HG03575 (cell line): ENCODE measurements at regions not wholly inside any gene's neighbourhood (a gene's known extent, or its start where the extent isn't known, plus 50 kb on each side); places are given as distances from the start of the nearest gene placed in this dataset.
A peak's percentile ranks its signal among the peaks of the same experiment; 100 is the strongest.
"Not testable (repeated sequence)": the region's sequence is repeated elsewhere in the genome, so short reads cannot be mapped to it uniquely, and the experiment has no call there.

Source experiments
- ATAC-seq: cut with Tn5 transposase; IDR thresholded peaks from one replicate; pipeline ENCODE4 v1.9.1; 2021; ENCODE audit not compliant: unreplicated experiment, insufficient number of reproducible peaks, low FRiP score; ENCODE audit errors: extremely low read depth

- no peak for ATAC-seq
These were observed 107.8 kb upstream of the VEPH1 start for GRCh38 chr3:157610876-157611535.

DNA sequence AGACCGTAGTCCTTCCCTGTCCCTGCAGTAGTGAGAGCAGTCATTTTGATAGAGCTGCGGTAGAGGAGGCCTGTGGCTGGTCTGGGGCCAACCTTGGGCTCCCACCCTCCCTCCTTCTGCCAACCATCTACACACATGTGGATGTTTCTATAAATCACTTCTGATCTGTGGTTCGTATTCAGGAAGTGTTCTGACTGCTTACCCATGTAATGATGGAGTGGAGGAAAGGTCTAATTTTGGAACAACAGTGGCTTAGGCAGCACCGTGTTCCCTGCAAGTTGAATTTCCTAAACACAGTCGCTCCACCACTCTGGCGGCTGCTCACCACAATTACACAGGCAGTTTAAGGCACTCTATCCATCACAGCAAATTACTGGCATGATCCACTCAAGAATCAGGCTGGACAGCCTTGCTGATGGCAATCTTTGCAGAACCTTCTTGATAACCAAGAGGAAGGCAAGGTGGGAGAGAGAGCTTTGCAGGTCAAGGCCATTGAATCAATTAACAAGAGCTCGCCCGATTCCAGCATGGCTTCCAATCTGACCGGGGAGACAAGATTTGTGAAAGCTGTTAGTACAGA is 104.7 kb upstream of the VEPH1 start:
- no peak for ATAC-seq

DNA sequence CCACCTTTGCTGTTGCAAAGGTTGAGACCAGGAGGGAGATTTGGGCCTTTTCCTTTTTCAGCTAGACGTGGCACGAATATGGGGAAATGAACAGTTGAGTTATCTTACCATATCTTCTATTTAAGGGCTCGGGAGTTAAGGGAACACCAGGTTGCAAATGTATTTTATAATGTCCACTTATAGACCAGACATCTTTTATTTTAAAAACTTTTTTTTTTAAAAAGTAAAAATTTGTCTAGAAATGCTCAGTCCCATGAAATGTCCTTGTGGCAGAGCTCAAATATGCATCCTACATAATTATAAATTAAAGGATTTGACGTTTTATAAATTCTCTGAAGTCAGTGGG is 103.6 kb upstream of the VEPH1 start:
- no peak for ATAC-seq

GRCh38 chr3:157606011-157606851 is 103.0 kb upstream of the VEPH1 start:
- peak; percentile 90 for ATAC-seq

DNA sequence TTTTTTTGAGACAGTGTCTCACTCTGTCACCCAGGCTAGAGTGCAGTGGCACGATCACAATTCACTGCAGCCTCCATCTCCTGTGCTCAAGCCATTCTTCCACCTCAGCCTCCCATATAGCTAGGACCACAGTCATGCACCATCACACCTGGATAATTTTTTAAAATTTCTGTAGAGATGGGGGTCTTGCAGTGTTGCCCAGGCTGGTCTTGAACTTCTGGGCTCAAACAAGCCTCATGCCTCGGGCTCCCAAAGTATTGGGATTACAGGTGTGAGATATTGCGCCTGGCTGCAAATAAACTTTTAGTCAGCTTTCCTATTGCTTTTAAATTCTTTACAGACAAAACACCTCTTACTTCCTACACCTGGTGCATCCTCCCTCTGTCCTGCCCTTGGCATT is 102.1 kb upstream of the VEPH1 start:
- no peak for ATAC-seq

GRCh38 chr3:157602424-157602823 is 99.2 kb upstream of the VEPH1 start:
- ATAC-seq: no peak

- ATAC-seq: no peak
These were observed 92.0 kb upstream of the VEPH1 start for GRCh38 chr3:157595259-157595658.

- no peak for ATAC-seq
These were observed 91.2 kb upstream of the VEPH1 start for GRCh38 chr3:157594413-157594812.

- no peak for ATAC-seq
These were observed 89.6 kb upstream of the VEPH1 start for GRCh38 chr3:157592769-157593168.

DNA sequence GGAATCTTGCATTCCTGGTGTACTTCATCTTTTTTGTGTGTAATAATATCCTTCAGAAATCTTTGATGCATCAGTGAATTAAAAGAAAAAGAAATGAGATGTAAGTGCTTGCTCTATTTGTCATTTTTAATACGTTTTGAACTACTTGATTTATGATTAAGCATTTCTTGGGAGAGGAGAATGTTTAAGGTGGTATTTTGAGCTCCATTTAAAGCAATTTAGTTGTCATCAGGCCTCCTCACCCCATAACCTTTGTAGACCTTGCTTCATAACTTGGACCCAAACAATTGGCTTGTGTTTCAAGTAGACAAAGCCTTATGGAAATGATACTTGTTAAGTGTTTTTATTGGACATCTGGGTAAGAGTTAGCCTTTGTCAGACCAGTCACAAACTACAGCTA is 87.1 kb upstream of the VEPH1 start:
- no peak for ATAC-seq

DNA sequence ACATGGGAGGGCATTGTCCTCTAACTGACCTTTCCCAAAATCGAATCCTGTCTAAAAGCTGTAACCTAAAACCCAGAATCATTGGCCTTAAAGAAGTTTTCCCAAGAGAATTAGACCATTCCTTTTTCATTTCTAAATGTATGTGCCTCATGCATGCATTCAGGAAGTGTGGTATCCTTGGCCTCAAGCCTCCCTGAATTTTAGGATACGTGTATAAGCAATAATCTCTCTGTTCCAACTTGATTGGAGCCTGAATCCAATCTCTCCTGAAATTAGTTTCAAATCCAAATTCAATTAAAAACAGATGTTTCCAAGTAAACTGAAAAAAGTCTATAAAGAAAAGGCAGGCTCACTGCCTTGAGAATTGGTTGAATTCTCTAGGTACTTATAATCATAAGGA is 86.0 kb upstream of the VEPH1 start:
- ATAC-seq: no peak

DNA sequence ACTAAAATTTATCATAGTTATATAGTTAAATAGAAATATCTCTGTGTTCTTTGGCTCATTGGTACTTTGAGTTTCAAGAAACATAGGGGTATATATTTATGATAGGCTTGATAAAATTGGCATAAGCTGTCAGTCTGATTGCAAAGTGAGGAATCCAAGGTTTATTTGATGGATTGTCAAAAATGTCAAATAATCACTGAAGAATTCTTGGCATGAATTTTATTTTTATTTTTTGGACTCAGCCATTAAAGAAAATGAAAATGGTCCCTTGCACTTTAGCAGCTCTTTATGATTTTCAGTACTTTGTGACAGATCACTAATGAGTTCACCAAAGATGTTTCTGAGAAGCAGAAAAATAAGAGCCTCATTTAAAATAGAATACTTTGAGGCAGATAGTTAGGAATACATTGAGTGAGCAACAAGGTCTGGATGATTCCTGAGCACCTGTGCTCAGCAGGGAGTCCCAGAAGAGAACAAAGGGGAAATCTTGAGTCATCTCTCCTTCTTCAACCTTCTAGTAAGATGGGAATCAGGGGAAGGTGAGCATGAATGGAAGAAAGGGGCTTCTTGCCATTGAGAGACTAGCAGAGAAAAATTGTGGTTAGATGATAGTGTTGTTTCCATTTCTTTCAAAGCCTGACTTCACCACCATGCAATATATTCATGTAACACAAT is 85.3 kb upstream of the VEPH1 start:
- ATAC-seq: no peak

GRCh38 chr3:157586293-157586692 is 83.1 kb upstream of the VEPH1 start:
- ATAC-seq: no peak

DNA sequence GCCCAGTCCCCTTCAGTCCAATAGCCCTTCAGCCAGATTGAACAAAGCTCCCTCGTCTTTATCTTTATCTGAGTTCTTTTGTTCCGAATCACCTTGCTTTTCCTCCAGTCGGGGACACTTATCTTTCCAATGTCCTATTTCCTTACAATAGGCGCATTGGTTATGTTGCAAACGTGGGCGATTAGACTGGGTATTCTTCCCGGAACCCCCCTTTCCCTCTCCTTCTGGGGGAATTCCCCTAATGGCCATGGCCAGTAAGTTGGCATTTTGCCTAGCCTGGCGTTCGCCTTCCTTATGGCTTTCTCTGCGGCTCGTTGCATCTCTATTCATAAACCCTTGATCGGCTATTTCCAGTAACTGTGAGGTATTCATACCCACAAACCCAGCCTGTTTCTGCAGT is 82.2 kb upstream of the VEPH1 start:
- ATAC-seq: no peak

GRCh38 chr3:157582637-157582973 is 79.4 kb upstream of the VEPH1 start:
- ATAC-seq: no peak

- not testable (repeated sequence) for ATAC-seq
These were observed 78.9 kb upstream of the VEPH1 start for GRCh38 chr3:157581956-157582636.

DNA sequence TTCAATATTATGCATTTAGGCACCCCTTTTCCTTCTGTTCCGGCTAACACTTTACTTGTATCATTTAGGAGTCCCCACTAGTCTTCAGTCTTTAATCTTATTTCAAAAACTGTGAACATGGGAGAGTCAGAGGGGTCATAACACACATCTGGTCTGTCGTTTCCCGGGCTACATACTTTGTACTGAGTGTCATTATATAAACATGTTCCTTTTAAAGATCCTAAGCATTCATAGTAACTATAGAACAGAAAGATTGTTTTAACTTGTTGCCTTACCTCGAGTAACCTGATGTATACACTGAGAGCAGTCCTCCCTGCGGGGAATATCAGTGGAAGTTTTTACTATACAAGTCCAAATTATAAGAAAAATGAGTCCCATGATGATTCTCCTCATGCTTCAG is 78.2 kb upstream of the VEPH1 start:
- no peak for ATAC-seq

DNA sequence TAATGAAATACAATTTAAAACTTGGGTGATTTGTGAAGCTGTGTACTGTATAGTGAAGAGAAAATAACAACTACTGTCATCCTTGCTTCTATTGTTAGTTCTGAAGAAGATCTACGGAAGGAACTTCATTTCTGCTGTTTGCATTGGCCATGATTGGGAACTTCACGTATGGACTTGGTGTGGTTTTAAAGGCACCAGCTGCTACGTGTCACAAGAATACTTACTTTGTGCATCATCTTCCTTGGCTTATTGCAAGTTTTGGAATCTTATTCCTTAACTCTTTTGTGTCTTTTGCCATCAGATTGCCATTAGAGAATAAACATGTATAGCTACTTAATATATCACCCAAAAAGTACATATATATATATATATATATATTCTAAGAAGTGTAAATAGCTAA is 75.0 kb upstream of the VEPH1 start:
- no peak for ATAC-seq

DNA sequence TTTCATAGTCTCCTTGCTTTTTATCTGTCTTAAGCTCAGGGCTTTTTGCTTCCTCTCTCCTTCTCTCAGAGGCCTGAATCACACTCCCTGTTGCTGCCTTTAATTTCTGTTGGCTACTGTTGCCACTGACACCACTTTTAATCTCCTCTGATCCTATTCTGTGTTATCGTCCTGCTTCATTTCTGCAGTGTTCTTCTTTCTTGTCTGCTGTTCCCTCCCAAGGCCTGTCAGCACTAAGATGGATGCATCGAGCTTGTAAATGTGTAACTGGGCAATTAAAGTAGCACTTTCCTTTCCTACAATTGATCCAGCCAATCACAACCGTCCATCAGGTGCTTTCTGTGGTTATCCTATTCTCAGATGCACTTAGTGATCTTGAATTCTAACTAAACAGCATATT is 71.3 kb upstream of the VEPH1 start:
- ATAC-seq: no peak
